GM12878 (cell line): ENCODE measurements at regions not wholly inside any gene's neighbourhood (a gene's known extent, or its start where the extent isn't known, plus 50 kb on each side); places are given as distances from the start of the nearest gene placed in this dataset.

Source experiments
- CEBPB ChIP-seq, 2 experiments: fragments of 150-350 bp in 1 of 2; IDR thresholded peaks; 2 replicates each; pipeline ENCODE4 v1.6.1; 2012 to 2014; ENCODE audit warnings: low read depth in 2 of 2, low read length in 2 of 2, borderline replicate concordance in 1 of 2, inconsistent platforms in 1 of 2
- EZH2 ChIP-seq: IDR thresholded peaks from 2 replicates; pipeline ENCODE4 v1.6.1; 2012; ENCODE audit warnings: low read depth, mild to moderate bottlenecking, control low read depth, inconsistent platforms, low read length, borderline replicate concordance; ENCODE audit not compliant: control insufficient read depth
- IKZF1 ChIP-seq: fragments of 450-650 bp; conservative IDR thresholded peaks from 2 replicates; pipeline ENCODE4 v1.6.1; 2017; ENCODE audit warnings: antibody characterized with exemption, mild to moderate bottlenecking
- MXI1 ChIP-seq: fragments of 150-350 bp; IDR thresholded peaks from 2 replicates; pipeline ENCODE4 v1.6.1; 2011; ENCODE audit warnings: low read depth, mild to moderate bottlenecking, inconsistent platforms, low read length, improper control_type of control experiment
- POLR2AphosphoS2 ChIP-seq: IDR thresholded peaks from 2 replicates; pipeline ENCODE4 v1.6.1; 2011; ENCODE audit warnings: low read depth, mild to moderate bottlenecking, low read length, improper control_type of control experiment, moderate library complexity
- RAD51 ChIP-seq: fragments of 450-650 bp; IDR thresholded peaks from 2 replicates; pipeline ENCODE4 v1.6.1; 2016; ENCODE audit warnings: moderate library complexity, mild to moderate bottlenecking, inconsistent platforms
- SMC3 ChIP-seq: IDR thresholded peaks from 2 replicates; pipeline ENCODE4 v1.6.1; 2011; ENCODE audit warnings: low read length, improper control_type of control experiment, borderline replicate concordance
- TCF12 ChIP-seq: IDR thresholded peaks from 2 replicates; pipeline ENCODE4 v1.6.1; 2011; ENCODE audit warnings: low read depth, mild to moderate bottlenecking, low read length
- ZSCAN29 ChIP-seq: fragments of 450-650 bp; IDR thresholded peaks from 2 replicates; pipeline ENCODE4 v1.6.1; 2017; ENCODE audit warnings: mild to moderate bottlenecking, moderate library complexity
- TF ChIP-seq, protein P1 (sequence below): fragments of 450-650 bp; IDR thresholded peaks from 2 replicates; pipeline ENCODE4 v1.6.1; 2017; ENCODE audit warnings: low read depth, mild to moderate bottlenecking, moderate library complexity
- TF ChIP-seq, protein P2 (sequence below): fragments of 450-650 bp; IDR thresholded peaks from 2 replicates; pipeline ENCODE4 v1.6.1; 2016; ENCODE audit warnings: mild to moderate bottlenecking
- TF ChIP-seq, protein P3 (sequence below), 3 experiments: IDR thresholded peaks in 2 of 3; conservative IDR thresholded peaks in 1 of 3; 2 replicates each; pipeline ENCODE4 v1.5.1; 2011; ENCODE audit warnings: low read depth in 3 of 3, low read length in 3 of 3, mild to moderate bottlenecking in 3 of 3, control low read depth in 2 of 3, moderate library complexity in 2 of 3, inconsistent platforms in 1 of 3, mixed read lengths in 1 of 3; ENCODE audit not compliant: control insufficient read depth in 2 of 3, insufficient read depth in 1 of 3; ENCODE audit errors: extremely low read depth in 1 of 3
- TF ChIP-seq, protein P4 (sequence below): IDR thresholded peaks from 2 replicates; pipeline ENCODE4 v1.6.1; 2012; ENCODE audit warnings: low read length, inconsistent platforms

DNA sequence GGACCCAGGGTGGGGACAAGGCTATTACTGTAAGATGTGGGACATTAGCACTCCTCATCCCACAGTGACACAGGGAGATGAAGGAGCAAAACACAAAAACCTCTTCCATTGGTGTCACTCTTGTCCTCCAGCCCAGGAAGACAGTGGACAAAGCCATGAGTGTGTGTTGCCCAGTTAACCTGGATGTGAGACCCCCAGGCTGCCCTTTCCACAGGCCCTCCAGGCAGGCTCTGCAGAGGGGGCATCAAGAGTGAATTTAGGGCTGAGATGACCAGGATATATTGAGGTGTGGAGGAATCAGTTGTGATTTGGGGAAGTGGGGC is 111.3 kb downstream of the GGTLC2 start:
- TF ChIP-seq EZH2 (no peak), SMC3 (no peak), IKZF1 (no peak), RAD51 (no peak), MXI1 (no peak), TCF12 (no peak), CEBPB (IDR thresholded peaks at IDR 0.05; ENCODE audit: borderline replicate concordance in 1 of 2, low read depth in 2 of 2, low read length in 2 of 2) (no peak), POLR2AphosphoS2 (no peak), ZSCAN29 (no peak)
- TF ChIP-seq, protein P1, sequence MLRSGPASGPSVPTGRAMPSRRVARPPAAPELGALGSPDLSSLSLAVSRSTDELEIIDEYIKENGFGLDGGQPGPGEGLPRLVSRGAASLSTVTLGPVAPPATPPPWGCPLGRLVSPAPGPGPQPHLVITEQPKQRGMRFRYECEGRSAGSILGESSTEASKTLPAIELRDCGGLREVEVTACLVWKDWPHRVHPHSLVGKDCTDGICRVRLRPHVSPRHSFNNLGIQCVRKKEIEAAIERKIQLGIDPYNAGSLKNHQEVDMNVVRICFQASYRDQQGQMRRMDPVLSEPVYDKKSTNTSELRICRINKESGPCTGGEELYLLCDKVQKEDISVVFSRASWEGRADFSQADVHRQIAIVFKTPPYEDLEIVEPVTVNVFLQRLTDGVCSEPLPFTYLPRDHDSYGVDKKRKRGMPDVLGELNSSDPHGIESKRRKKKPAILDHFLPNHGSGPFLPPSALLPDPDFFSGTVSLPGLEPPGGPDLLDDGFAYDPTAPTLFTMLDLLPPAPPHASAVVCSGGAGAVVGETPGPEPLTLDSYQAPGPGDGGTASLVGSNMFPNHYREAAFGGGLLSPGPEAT = no peak
- TF ChIP-seq, protein P2, sequence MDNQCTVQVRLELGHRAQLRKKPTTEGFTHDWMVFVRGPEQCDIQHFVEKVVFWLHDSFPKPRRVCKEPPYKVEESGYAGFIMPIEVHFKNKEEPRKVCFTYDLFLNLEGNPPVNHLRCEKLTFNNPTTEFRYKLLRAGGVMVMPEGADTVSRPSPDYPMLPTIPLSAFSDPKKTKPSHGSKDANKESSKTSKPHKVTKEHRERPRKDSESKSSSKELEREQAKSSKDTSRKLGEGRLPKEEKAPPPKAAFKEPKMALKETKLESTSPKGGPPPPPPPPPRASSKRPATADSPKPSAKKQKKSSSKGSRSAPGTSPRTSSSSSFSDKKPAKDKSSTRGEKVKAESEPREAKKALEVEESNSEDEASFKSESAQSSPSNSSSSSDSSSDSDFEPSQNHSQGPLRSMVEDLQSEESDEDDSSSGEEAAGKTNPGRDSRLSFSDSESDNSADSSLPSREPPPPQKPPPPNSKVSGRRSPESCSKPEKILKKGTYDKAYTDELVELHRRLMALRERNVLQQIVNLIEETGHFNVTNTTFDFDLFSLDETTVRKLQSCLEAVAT = no peak
- TF ChIP-seq, protein P3, sequence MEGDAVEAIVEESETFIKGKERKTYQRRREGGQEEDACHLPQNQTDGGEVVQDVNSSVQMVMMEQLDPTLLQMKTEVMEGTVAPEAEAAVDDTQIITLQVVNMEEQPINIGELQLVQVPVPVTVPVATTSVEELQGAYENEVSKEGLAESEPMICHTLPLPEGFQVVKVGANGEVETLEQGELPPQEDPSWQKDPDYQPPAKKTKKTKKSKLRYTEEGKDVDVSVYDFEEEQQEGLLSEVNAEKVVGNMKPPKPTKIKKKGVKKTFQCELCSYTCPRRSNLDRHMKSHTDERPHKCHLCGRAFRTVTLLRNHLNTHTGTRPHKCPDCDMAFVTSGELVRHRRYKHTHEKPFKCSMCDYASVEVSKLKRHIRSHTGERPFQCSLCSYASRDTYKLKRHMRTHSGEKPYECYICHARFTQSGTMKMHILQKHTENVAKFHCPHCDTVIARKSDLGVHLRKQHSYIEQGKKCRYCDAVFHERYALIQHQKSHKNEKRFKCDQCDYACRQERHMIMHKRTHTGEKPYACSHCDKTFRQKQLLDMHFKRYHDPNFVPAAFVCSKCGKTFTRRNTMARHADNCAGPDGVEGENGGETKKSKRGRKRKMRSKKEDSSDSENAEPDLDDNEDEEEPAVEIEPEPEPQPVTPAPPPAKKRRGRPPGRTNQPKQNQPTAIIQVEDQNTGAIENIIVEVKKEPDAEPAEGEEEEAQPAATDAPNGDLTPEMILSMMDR (IDR thresholded peaks at IDR 0.05 in 2 of 3, conservative IDR thresholded peaks at IDR 0.05 in 1 of 3; ENCODE audit: control insufficient read depth in 2 of 3, extremely low read depth in 1 of 3, insufficient read depth in 1 of 3, low read depth in 3 of 3, low read length in 3 of 3) = no peak
- TF ChIP-seq, protein P4, sequence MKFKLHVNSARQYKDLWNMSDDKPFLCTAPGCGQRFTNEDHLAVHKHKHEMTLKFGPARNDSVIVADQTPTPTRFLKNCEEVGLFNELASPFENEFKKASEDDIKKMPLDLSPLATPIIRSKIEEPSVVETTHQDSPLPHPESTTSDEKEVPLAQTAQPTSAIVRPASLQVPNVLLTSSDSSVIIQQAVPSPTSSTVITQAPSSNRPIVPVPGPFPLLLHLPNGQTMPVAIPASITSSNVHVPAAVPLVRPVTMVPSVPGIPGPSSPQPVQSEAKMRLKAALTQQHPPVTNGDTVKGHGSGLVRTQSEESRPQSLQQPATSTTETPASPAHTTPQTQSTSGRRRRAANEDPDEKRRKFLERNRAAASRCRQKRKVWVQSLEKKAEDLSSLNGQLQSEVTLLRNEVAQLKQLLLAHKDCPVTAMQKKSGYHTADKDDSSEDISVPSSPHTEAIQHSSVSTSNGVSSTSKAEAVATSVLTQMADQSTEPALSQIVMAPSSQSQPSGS = no peak
